ENCODE measurements at regions not wholly inside any gene's neighbourhood (a gene's known extent, or its start where the extent isn't known, plus 50 kb on each side); places are given as distances from the start of the nearest gene placed in this dataset.

GRCh38 chr9:73655831-73656230 is 504.2 kb downstream of the ANXA1 start:
- no peak for TF ChIP-seq CTCF (IDR thresholded peaks at IDR 0.05 in 4 of 5, conservative IDR thresholded peaks at IDR 0.05 in 1 of 5)
- no peak for TF ChIP-seq POLR2A (IDR thresholded peaks at IDR 0.05)
- intact Hi-C loops (cut with DNase I; ENCODE audit: low total_unique reads) (no loop called here), in situ Hi-C loops (cut with MboI; ENCODE audit: low sequenced_read_pairs in 4 of 4) (no loop called here)
- Histone ChIP-seq H3K4me1 (no peaks in the 10 kb centered on the region), H3K27ac (no peak overlapping the region), H3K27me3 (no peaks in the 10 kb centered on the region), H3K36me3 (no peaks in the 10 kb centered on the region), H3K4me3 (no peak overlapping the region), H3K9me3 (no peaks in the 10 kb centered on the region)
- ATAC-seq (no peak), DNase-seq (no peak)

GRCh38 chr9:73665253-73665652 is 513.6 kb downstream of the ANXA1 start:
- in situ Hi-C loops (cut with MboI; ENCODE audit: low sequenced_read_pairs in 4 of 4), result no loop called here
- no peaks in the 10 kb centered on the region for H3K27me3 ChIP-seq
- intact Hi-C loops (cut with DNase I; ENCODE audit: low total_unique reads), result no loop called here
- H3K27ac ChIP-seq, result no peak overlapping the region
- H3K4me3 ChIP-seq, result no peak overlapping the region
- H3K36me3 ChIP-seq, result no peaks in the 10 kb centered on the region
- ATAC-seq (no peak), DNase-seq (no peak)
- H3K9me3 ChIP-seq, result no peaks in the 10 kb centered on the region
- TF ChIP-seq POLR2A (IDR thresholded peaks at IDR 0.05) (no peak), CTCF (IDR thresholded peaks at IDR 0.05 in 4 of 5, conservative IDR thresholded peaks at IDR 0.05 in 1 of 5) (no peak)
- no peaks in the 10 kb centered on the region for H3K4me1 ChIP-seq

GRCh38 chr9:73667749-73668148 is 516.1 kb downstream of the ANXA1 start:
- no peak for DNase-seq
- Histone ChIP-seq H3K4me3 (no peak overlapping the region), H3K4me1 (no peaks in the 10 kb centered on the region), H3K27ac (no peak overlapping the region), H3K27me3 (no peaks in the 10 kb centered on the region), H3K36me3 (no peaks in the 10 kb centered on the region), H3K9me3 (no peaks in the 10 kb centered on the region)
- ATAC-seq, result no peak
- in situ Hi-C loops (cut with MboI; ENCODE audit: low sequenced_read_pairs in 4 of 4) (no loop called here), intact Hi-C loops (cut with DNase I; ENCODE audit: low total_unique reads) (no loop called here)
- TF ChIP-seq CTCF (IDR thresholded peaks at IDR 0.05 in 4 of 5, conservative IDR thresholded peaks at IDR 0.05 in 1 of 5), result no peak

- Histone ChIP-seq H3K4me1 (no peaks in the 10 kb centered on the region), H3K27me3 (no peaks in the 10 kb centered on the region), H3K9me3 (no peaks in the 10 kb centered on the region), H3K27ac (no peak overlapping the region), H3K4me3 (no peak overlapping the region), H3K36me3 (no peaks in the 10 kb centered on the region)
- no peak for TF ChIP-seq CTCF (IDR thresholded peaks at IDR 0.05 in 4 of 5, conservative IDR thresholded peaks at IDR 0.05 in 1 of 5)
- no peak for TF ChIP-seq POLR2A (IDR thresholded peaks at IDR 0.05)
- in situ Hi-C loops (cut with MboI; ENCODE audit: low sequenced_read_pairs in 4 of 4) (no loop called here), intact Hi-C loops (cut with DNase I; ENCODE audit: low total_unique reads) (no loop called here)
- no peak for DNase-seq
- no peak for ATAC-seq
Observed at GRCh38 chr9:73680831-73681230, 529.2 kb downstream of the ANXA1 start.

GRCh38 chr9:73682789-73683188 is 531.1 kb downstream of the ANXA1 start:
- no peaks in the 10 kb centered on the region for H3K36me3 ChIP-seq
- DNase-seq (no peak), ATAC-seq (no peak)
- H3K27ac ChIP-seq, result no peak overlapping the region
- H3K9me3 ChIP-seq, result no peaks in the 10 kb centered on the region
- intact Hi-C loops (cut with DNase I; ENCODE audit: low total_unique reads), result no loop called here
- no peaks in the 10 kb centered on the region for H3K4me1 ChIP-seq
- TF ChIP-seq POLR2A (IDR thresholded peaks at IDR 0.05) (no peak), CTCF (IDR thresholded peaks at IDR 0.05 in 4 of 5, conservative IDR thresholded peaks at IDR 0.05 in 1 of 5) (no peak)
- H3K27me3 ChIP-seq, result no peaks in the 10 kb centered on the region
- in situ Hi-C loops (cut with MboI; ENCODE audit: low sequenced_read_pairs in 4 of 4), result no loop called here
- no peak overlapping the region for H3K4me3 ChIP-seq

Measured in gastrocnemius medialis (tissue), 4 donors.